K562 (cell line): ENCODE measurements at regions not wholly inside any gene's neighbourhood (a gene's known extent, or its start where the extent isn't known, plus 50 kb on each side); places are given as distances from the start of the nearest gene placed in this dataset.

Experiments used
- ATAC-seq: fragments of 200-7000 bp; cut with Tn5 transposase; 3 replicates; pipeline ENCODE4 v1.9.1; 2020; ENCODE audit warnings: moderate library complexity
- BruUV-seq: library from RNA; stranded (reverse); fragments of 400-500 nt; replicated peaks from 2 replicates; lab custom pipeline; 2021; lab: Mats Ljungman, UMichigan
- CTCF ChIA-PET: fragments of 300-600 bp; formaldehyde crosslinking; extraction: SDS; loops from one replicate; lab custom pipeline; 2021; ENCODE audit warnings: low intra/inter-chr PET ratio; lab: Yijun Ruan, JAX
- POLR2A ChIA-PET: fragments of 300-600, 350-650 bp; sonication (Branson Sonifier 250); formaldehyde crosslinking; extraction: SDS; loops from one replicate; lab custom pipeline; 2021; ENCODE audit warnings: antibody characterized with exemption, inconsistent platforms; lab: Yijun Ruan, JAX
- DNase-seq, 4 experiments: peaks; one replicate each; pipeline versions ENCODE4 v3.0.0 to v3.0.0-alpha.2; 2011 to 2018; ENCODE audit warnings: low spot score in 3 of 4, mixed read lengths in 3 of 4; ENCODE audit errors: extremely low read depth in 1 of 4
- FAIRE-seq: peaks from 2 replicates; lab custom pipeline; 2011; peaks lifted over from hg19 to GRCh38; lab: Jason Lieb, UNC
- H2AFZ ChIP-seq: 2 replicates; pipeline ENCODE4 v1.6.0; 2011; ENCODE audit warnings: low read depth, low read length, control low read depth, inconsistent platforms
- H3K27ac ChIP-seq: fragments of 200-600 bp; 3 replicates; pipeline ENCODE4 v1.8.0; 2011; ENCODE audit warnings: low read depth, mild to moderate bottlenecking, control low read depth, inconsistent platforms, low read length, moderate library complexity, mixed read lengths; ENCODE audit errors: extremely low read depth
- H3K27me3 ChIP-seq, 2 experiments: fragments of 300-600 bp in 1 of 2; 2 replicates in 1 of 2; 3 replicates in 1 of 2; pipeline versions ENCODE4 v1.6.0 to v1.8.0; 2011; ENCODE audit warnings: inconsistent platforms in 2 of 2, low read length in 2 of 2, mild to moderate bottlenecking in 1 of 2, mixed read lengths in 1 of 2, moderate library complexity in 1 of 2; ENCODE audit not compliant: control insufficient read depth in 2 of 2, insufficient read depth in 2 of 2
- H3K36me3 ChIP-seq: fragments of 300-600 bp; 3 replicates; pipeline ENCODE4 v1.8.0; 2011; ENCODE audit warnings: mild to moderate bottlenecking, low read length, inconsistent platforms; ENCODE audit not compliant: control insufficient read depth, insufficient read depth
- H3K4me1 ChIP-seq, 2 experiments: fragments of 200-600 bp in 1 of 2; replicated peaks in 1 of 2; 2 replicates in 1 of 2; 3 replicates in 1 of 2; pipeline versions ENCODE4 v1.5.1 to v1.8.0; 2011; ENCODE audit warnings: inconsistent platforms in 2 of 2, low read length in 2 of 2, mild to moderate bottlenecking in 1 of 2, mixed read lengths in 1 of 2, moderate library complexity in 1 of 2; ENCODE audit not compliant: control insufficient read depth in 2 of 2, insufficient read depth in 2 of 2
- H3K4me2 ChIP-seq: 2 replicates; pipeline ENCODE4 v1.6.1; 2011; ENCODE audit warnings: low read length, control low read depth, inconsistent platforms, mixed read lengths; ENCODE audit not compliant: insufficient read depth
- H3K4me3 ChIP-seq: fragments of 200-600 bp; sonication (generic), shearing (Covaris generic); 2 replicates; pipeline ENCODE4 v1.5.1; 2016; ENCODE audit warnings: control low read depth, inconsistent platforms
- H3K79me2 ChIP-seq: fragments of 200-600 bp; 3 replicates; pipeline ENCODE4 v1.8.0; 2011; ENCODE audit warnings: low read length, inconsistent platforms; ENCODE audit not compliant: control insufficient read depth, insufficient read depth
- H3K9ac ChIP-seq, 2 experiments: 2 replicates each; pipeline versions ENCODE4 v1.6.0 to v1.6.1; 2011; ENCODE audit warnings: low read depth in 2 of 2, low read length in 2 of 2, control low read depth in 1 of 2, inconsistent platforms in 1 of 2, mild to moderate bottlenecking in 1 of 2, mixed read lengths in 1 of 2; ENCODE audit not compliant: insufficient read depth in 1 of 2
- H3K9me1 ChIP-seq: one replicate; pipeline ENCODE4 v1.6.0; 2011; ENCODE audit warnings: inconsistent platforms, mild to moderate bottlenecking, low read length, moderate library complexity; ENCODE audit not compliant: control insufficient read depth, insufficient read depth
- H3K9me3 ChIP-seq: replicated peaks from 2 replicates; pipeline ENCODE4 v1.5.1; 2011; ENCODE audit warnings: low read depth, low read length, inconsistent platforms; ENCODE audit not compliant: control insufficient read depth, insufficient read depth
- H4K20me1 ChIP-seq: replicated peaks from 2 replicates; pipeline ENCODE4 v1.6.1; 2011; ENCODE audit warnings: low read length, inconsistent platforms, mixed read lengths; ENCODE audit not compliant: control insufficient read depth, insufficient read depth
- ATF1 ChIP-seq, 2 experiments: fragments of 450-650 bp in 1 of 2; IDR thresholded peaks; 2 replicates each; pipeline ENCODE4 v1.6.1; 2016; ENCODE audit warnings: missing compliant biosample characterization in 1 of 2, missing genetic modification characterization in 1 of 2
- IRF9 ChIP-seq: fragments of 450-650 bp; IDR thresholded peaks from 2 replicates; pipeline ENCODE4 v1.6.1; 2016; ENCODE audit warnings: missing biosample characterization, missing genetic modification characterization
- JUND ChIP-seq, 2 experiments: IDR thresholded peaks; 2 replicates in 1 of 2; 3 replicates in 1 of 2; pipeline ENCODE4 v1.6.1; 2011; ENCODE audit warnings: borderline replicate concordance in 2 of 2, low read depth in 2 of 2, low read length in 2 of 2, improper control_type of control experiment in 1 of 2, missing biosample characterization in 1 of 2, missing genetic modification characterization in 1 of 2, missing genetic modification reagents in 1 of 2
- MEIS2 ChIP-seq: fragments of 450-650 bp; IDR thresholded peaks from 2 replicates; pipeline ENCODE4 v1.6.1; 2014; ENCODE audit warnings: mild to moderate bottlenecking; ENCODE audit not compliant: partially characterized antibody
- NFYB ChIP-seq: IDR thresholded peaks from 2 replicates; pipeline ENCODE4 v1.6.1; 2011; ENCODE audit warnings: mild to moderate bottlenecking, moderate library complexity; ENCODE audit not compliant: insufficient read length; ENCODE audit errors: extremely low read depth
- PHB2 ChIP-seq: fragments of 450-650 bp; IDR thresholded peaks from 2 replicates; pipeline ENCODE4 v1.6.1; 2017; ENCODE audit warnings: low read depth
- PRPF4 ChIP-seq: fragments of 200-400 bp; formaldehyde crosslinking; IDR thresholded peaks from one replicate; pipeline ENCODE4 v1.6.1; 2017; ENCODE audit warnings: low read length, low read depth, mild to moderate bottlenecking; ENCODE audit not compliant: insufficient read depth, poor library complexity, severe bottlenecking
- RCOR1 ChIP-seq, 2 experiments: IDR thresholded peaks; 2 replicates each; pipeline ENCODE4 v1.6.1; 2012; ENCODE audit warnings: low read depth in 2 of 2, low read length in 2 of 2, borderline replicate concordance in 1 of 2, improper control_type of control experiment in 1 of 2
- RNF2 ChIP-seq: sonication (generic); IDR thresholded peaks from 2 replicates; pipeline ENCODE4 v1.6.1; 2016
- ZNF695 ChIP-seq: fragments of 450-650 bp; formaldehyde crosslinking; IDR thresholded peaks from 2 replicates; pipeline ENCODE4 v1.4.0; 2020; ENCODE audit warnings: mild to moderate bottlenecking, moderate library complexity
- WGBS: fragments of 100-300 bp; shearing (Covaris generic); methylation state at CpG from one replicate; pipeline ENCODE4 v1.1.6; 2016; ENCODE audit warnings: low coverage, mixed read lengths; ENCODE audit not compliant: insufficient coverage; ENCODE audit errors: missing lambda C conversion rate; 5-methylcytosine and 5-hydroxymethylcytosine counted together
- in situ Hi-C: fragments of 300-500 bp; cut with MboI; formaldehyde crosslinking; loops from 4 replicates; pipeline ENCODE4 v1.15.0; 2018; ENCODE audit warnings: inconsistent platforms, mixed read lengths
- intact Hi-C: fragments of 100-400 bp; cut with micrococcal nuclease; formaldehyde crosslinking; loops from 2 replicates; pipeline ENCODE4 v1.14.2; 2022
- TF ChIP-seq, protein P1 (sequence below): fragments of 450-650 bp; conservative IDR thresholded peaks from 2 replicates; pipeline ENCODE4 v1.6.1; 2016; ENCODE audit warnings: missing genetic modification characterization, low read depth, mild to moderate bottlenecking, control low read depth, missing compliant biosample characterization
- TF ChIP-seq, protein P2 (sequence below): fragments of 250-450 bp; sonication (Bioruptor Pico); IDR thresholded peaks from 2 replicates; pipeline ENCODE4 v1.4.0; 2020

DNA sequence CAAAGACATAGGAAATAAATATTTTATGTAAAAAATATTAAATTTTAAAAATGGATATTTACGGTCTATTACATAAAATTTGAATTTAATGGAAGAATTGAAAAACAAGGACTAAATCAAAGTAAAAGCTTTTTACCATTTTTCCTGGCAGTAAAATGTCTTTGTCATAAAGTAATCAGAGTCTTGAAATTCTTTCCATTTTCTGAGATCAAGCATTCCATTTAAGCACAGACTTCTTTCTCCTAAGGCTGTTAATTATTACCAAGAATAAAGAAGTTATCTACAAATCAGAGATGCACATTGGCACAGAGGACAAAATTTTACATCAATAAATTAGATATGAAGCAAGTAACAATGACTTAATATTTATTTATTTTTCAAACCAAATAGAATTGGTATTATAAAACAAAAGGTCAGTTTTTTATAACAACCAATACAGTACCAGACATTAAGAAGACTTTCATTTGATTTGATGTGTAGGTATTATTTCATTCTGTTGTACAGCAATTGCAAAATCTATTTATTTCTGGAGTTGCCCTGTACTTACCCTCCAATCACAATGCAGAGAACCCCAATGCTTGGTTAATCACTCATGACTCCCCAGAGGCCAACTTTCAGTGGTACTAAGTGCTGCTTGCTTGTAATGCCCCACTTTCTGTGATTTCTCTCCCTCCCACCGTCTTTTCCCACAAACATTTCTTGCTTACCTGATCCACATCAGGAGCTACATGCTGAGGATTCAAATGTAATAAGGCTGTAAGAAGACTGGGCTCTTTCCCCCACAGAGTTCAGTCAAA lies 254.6 kb downstream of the GASK1B start (continued):
- TF ChIP-seq MEIS2, result no peak
- TF ChIP-seq, protein P1, sequence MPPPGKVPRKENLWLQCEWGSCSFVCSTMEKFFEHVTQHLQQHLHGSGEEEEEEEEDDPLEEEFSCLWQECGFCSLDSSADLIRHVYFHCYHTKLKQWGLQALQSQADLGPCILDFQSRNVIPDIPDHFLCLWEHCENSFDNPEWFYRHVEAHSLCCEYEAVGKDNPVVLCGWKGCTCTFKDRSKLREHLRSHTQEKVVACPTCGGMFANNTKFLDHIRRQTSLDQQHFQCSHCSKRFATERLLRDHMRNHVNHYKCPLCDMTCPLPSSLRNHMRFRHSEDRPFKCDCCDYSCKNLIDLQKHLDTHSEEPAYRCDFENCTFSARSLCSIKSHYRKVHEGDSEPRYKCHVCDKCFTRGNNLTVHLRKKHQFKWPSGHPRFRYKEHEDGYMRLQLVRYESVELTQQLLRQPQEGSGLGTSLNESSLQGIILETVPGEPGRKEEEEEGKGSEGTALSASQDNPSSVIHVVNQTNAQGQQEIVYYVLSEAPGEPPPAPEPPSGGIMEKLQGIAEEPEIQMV, result no peak

DNA sequence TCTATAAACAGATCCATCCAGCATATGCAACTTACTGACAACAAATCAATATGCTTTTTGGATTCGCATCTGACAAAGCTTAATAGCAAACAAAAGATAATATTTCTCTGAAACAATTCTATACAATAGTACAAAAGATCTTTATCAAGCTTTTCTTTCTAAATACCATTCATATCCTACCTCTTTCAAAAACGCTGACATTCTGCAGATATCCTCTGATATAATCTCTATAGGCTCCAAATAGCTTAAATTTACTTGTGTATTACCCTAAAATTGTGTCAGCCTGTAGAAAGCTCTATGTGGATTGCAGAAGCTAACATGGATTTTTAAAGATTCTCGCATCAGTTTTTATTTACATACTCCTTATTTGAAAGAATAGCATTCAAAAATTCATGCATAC lies 260.6 kb downstream of the GASK1B start:
- Histone ChIP-seq H3K36me3 (no peaks in the 10 kb centered on the region), H4K20me1 (no peaks in the 10 kb centered on the region), H3K4me3 (no peak overlapping the region), H3K4me1 (no peaks in the 10 kb centered on the region), H3K79me2 (no peaks in the 10 kb centered on the region), H3K27me3 (no peaks in the 10 kb centered on the region), H2AFZ (no peak overlapping the region), H3K9ac (no peak overlapping the region), H3K9me1 (no peaks in the 10 kb centered on the region), H3K4me2 (no peak overlapping the region), H3K27ac (no peak overlapping the region), H3K9me3 (no peaks in the 10 kb centered on the region; the same call in 1 of the 2 replicates)
- BruUV-seq, result no TSS peak
- intact Hi-C loops, result no loop called here
- ATAC-seq (no peak), DNase-seq (no peak), FAIRE-seq (no peak)
- ChIA-PET POLR2A (no interaction called here), CTCF (no interaction called here)
- in situ Hi-C loops, result no loop called here
- WGBS, result 0% methylated on average over 3 of the region's 3 CpGs
- TF ChIP-seq PRPF4 (no peak), JUND (IDR thresholded peaks at IDR 0.05; ENCODE audit: borderline replicate concordance, low read depth, low read length) (no peak), JUND (tag; IDR thresholded peaks at IDR 0.05; ENCODE audit: borderline replicate concordance, low read depth, low read length) (no peak), RCOR1 (IDR thresholded peaks at IDR 0.05; ENCODE audit: borderline replicate concordance in 1 of 2, low read depth in 2 of 2, low read length in 2 of 2) (no peak), ATF1 (CRISPR knock-in tag; IDR thresholded peaks at IDR 0.05) (no peak), ATF1 (tag; IDR thresholded peaks at IDR 0.05) (no peak), PHB2 (no peak), IRF9 (tag) (no peak), NFYB (no peak), RNF2 (no peak), ZNF695 (CRISPR knock-in tag) (no peak)
- TF ChIP-seq, protein P2, sequence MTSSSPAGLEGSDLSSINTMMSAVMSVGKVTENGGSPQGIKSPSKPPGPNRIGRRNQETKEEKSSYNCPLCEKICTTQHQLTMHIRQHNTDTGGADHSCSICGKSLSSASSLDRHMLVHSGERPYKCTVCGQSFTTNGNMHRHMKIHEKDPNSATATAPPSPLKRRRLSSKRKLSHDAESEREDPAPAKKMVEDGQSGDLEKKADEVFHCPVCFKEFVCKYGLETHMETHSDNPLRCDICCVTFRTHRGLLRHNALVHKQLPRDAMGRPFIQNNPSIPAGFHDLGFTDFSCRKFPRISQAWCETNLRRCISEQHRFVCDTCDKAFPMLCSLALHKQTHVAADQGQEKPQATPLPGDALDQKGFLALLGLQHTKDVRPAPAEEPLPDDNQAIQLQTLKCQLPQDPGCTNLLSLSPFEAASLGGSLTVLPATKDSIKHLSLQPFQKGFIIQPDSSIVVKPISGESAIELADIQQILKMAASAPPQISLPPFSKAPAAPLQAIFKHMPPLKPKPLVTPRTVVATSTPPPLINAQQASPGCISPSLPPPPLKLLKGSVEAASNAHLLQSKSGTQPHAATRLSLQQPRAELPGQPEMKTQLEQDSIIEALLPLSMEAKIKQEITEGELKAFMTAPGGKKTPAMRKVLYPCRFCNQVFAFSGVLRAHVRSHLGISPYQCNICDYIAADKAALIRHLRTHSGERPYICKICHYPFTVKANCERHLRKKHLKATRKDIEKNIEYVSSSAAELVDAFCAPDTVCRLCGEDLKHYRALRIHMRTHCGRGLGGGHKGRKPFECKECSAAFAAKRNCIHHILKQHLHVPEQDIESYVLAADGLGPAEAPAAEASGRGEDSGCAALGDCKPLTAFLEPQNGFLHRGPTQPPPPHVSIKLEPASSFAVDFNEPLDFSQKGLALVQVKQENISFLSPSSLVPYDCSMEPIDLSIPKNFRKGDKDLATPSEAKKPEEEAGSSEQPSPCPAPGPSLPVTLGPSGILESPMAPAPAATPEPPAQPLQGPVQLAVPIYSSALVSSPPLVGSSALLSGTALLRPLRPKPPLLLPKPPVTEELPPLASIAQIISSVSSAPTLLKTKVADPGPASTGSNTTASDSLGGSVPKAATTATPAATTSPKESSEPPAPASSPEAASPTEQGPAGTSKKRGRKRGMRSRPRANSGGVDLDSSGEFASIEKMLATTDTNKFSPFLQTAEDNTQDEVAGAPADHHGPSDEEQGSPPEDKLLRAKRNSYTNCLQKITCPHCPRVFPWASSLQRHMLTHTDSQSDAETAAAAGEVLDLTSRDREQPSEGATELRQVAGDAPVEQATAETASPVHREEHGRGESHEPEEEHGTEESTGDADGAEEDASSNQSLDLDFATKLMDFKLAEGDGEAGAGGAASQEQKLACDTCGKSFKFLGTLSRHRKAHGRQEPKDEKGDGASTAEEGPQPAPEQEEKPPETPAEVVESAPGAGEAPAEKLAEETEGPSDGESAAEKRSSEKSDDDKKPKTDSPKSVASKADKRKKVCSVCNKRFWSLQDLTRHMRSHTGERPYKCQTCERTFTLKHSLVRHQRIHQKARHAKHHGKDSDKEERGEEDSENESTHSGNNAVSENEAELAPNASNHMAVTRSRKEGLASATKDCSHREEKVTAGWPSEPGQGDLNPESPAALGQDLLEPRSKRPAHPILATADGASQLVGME (CRISPR knock-in tag), result no peak
